PFSK-1 (cell line): ENCODE measurements at regions not wholly inside any gene's neighbourhood (a gene's known extent, or its start where the extent isn't known, plus 50 kb on each side); places are given as distances from the start of the nearest gene placed in this dataset.

Source experiments
- FOXP2 ChIP-seq: optimal IDR thresholded peaks from 2 replicates; pipeline ENCODE3; 2011; ENCODE audit warnings: borderline replicate concordance, control low read depth, inconsistent platforms; ENCODE audit not compliant: insufficient read depth; ENCODE audit errors: extremely low read length, extremely low read depth
- POLR2AphosphoS5 ChIP-seq: IDR thresholded peaks from 2 replicates; pipeline ENCODE4 v1.6.1; 2012; ENCODE audit warnings: low read depth, mild to moderate bottlenecking, control low read depth, low read length, moderate library complexity
- SIN3A ChIP-seq: IDR thresholded peaks from 2 replicates; pipeline ENCODE4 v1.6.1; 2012; ENCODE audit warnings: mild to moderate bottlenecking, low read length, moderate library complexity, borderline replicate concordance; ENCODE audit not compliant: insufficient read depth
- TAF1 ChIP-seq: IDR thresholded peaks from 2 replicates; pipeline ENCODE4 v1.6.1; 2012; ENCODE audit warnings: low read length, control low read depth, borderline replicate concordance; ENCODE audit not compliant: insufficient read depth
- TF ChIP-seq, protein P1 (sequence below), 2 experiments: IDR thresholded peaks; 2 replicates each; pipeline versions ENCODE4 v1.6.1 to v1.8.0; 2011 to 2012; ENCODE audit warnings: low read depth in 2 of 2, low read length in 2 of 2, control low read depth in 1 of 2, inconsistent platforms in 1 of 2, mild to moderate bottlenecking in 1 of 2, moderate library complexity in 1 of 2; ENCODE audit not compliant: insufficient read depth in 1 of 2

DNA sequence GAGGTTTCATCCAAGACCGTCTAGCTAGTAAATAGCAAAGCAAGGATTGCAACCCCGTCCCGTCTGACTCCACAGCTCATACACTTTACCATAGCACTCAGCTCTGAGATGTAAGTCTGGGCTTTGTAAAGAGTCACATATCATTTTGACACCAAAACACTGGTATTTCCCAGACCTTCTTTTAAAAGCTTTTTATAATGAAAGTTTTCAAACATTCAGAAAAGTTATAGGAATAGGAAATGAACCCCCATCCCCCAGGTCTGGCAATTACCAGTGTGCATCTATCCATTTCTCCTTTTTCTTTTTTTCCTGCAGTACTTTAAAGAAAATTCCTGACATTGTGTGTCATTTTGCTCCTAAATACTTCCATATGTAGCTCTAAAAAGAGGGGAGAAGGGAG lies 183.6 kb upstream of the CCND2 start:
- no peak for TF ChIP-seq SIN3A
- TF ChIP-seq POLR2AphosphoS5: no peak
- TF ChIP-seq TAF1: no peak

DNA sequence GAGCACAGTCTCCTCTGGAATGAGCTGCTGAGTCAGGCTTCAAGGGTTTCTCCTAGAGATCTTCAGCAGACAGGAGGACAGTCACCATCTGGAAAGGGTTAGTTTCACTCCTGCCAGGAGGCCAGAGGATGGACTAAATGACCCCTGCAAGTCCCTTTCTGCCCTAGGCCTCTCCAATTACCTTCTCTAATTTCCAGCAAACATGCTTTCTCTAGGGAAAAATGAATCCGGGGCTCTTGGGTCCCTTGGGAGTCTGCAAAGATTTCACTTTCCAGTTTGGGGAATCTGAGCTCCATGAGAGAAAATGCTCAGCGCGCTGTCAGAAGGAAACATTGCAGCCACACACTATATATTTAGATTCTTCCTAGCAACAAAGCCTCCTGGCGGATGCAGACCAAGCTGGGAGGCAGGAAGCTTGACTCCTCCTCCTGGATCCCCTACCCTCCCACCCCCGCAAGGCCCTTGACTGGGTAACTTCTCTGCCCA lies 184.4 kb upstream of the CCND2 start:
- TF ChIP-seq, protein P1, sequence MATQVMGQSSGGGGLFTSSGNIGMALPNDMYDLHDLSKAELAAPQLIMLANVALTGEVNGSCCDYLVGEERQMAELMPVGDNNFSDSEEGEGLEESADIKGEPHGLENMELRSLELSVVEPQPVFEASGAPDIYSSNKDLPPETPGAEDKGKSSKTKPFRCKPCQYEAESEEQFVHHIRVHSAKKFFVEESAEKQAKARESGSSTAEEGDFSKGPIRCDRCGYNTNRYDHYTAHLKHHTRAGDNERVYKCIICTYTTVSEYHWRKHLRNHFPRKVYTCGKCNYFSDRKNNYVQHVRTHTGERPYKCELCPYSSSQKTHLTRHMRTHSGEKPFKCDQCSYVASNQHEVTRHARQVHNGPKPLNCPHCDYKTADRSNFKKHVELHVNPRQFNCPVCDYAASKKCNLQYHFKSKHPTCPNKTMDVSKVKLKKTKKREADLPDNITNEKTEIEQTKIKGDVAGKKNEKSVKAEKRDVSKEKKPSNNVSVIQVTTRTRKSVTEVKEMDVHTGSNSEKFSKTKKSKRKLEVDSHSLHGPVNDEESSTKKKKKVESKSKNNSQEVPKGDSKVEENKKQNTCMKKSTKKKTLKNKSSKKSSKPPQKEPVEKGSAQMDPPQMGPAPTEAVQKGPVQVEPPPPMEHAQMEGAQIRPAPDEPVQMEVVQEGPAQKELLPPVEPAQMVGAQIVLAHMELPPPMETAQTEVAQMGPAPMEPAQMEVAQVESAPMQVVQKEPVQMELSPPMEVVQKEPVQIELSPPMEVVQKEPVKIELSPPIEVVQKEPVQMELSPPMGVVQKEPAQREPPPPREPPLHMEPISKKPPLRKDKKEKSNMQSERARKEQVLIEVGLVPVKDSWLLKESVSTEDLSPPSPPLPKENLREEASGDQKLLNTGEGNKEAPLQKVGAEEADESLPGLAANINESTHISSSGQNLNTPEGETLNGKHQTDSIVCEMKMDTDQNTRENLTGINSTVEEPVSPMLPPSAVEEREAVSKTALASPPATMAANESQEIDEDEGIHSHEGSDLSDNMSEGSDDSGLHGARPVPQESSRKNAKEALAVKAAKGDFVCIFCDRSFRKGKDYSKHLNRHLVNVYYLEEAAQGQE (IDR thresholded peaks at IDR 0.05; ENCODE audit: insufficient read depth in 1 of 2, low read depth in 2 of 2, low read length in 2 of 2): no peak
- TF ChIP-seq SIN3A (no peak), POLR2AphosphoS5 (no peak), FOXP2 (no peak), TAF1 (no peak)

DNA sequence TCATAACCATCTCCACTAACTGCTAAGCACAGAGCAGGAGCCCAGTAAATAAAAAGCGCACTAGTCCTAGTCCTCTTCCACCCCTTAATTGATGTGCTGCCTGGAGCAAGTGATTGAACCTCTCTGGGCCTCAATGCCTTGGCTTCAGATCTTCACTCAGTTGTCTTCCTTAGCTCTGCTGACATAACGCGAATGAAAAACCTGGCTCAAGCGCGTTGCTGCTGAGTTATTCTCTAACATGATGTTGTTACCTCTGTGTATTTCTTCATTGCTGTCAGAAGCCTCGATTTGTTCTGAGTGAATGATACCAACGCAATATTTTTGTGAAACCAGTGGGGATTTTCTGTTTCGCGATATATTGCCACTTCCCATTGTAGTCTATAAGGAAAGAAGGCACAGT lies 185.1 kb upstream of the CCND2 start:
- no peak for TF ChIP-seq TAF1
- TF ChIP-seq SIN3A: no peak
- no peak for TF ChIP-seq POLR2AphosphoS5
- TF ChIP-seq, protein P1 (IDR thresholded peaks at IDR 0.05; ENCODE audit: insufficient read depth in 1 of 2, low read depth in 2 of 2, low read length in 2 of 2): no peak
- no peak for TF ChIP-seq FOXP2

DNA sequence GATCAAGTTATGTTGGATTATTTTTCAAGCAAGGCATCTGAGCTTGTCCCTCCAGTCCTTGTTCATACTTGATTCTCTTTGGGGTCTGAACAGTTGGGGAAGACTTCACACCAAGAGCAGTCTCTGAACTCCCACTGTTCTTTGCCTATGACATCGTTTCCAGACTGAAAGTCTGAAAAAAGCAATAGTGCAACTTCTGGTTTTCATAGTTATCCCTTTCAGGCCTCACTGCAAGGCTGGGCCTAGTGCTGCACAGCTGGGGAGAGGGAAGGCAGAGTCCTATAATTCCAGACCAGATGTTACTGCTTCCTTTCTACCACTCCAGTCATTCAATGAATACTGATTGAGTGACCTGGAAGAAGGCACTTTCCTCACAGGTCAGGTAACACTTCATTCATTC lies 187.1 kb upstream of the CCND2 start:
- TF ChIP-seq POLR2AphosphoS5 (no peak), SIN3A (no peak), FOXP2 (no peak), TAF1 (no peak)
- TF ChIP-seq, protein P1 (IDR thresholded peaks at IDR 0.05; ENCODE audit: insufficient read depth in 1 of 2, low read depth in 2 of 2, low read length in 2 of 2): no peak

DNA sequence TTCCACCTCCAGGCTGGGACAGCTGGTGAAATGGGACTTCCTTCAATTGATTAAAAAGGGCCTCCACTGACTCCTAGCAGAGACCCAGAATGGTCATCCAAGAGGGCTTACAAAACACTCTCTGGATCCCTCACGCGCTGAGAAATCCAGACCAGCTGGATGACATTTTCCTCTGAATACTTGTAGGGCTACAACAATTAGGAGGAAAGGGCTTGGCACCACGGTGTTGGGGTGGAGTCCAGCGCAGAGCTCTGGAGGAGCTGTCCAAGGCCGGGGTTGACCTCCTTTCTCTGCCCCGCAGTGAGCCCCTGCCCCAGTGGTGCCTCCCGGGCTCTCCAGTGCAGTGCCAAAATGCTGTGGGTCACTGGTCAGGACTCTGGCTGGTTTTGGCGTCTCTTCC lies 189.0 kb upstream of the CCND2 start:
- TF ChIP-seq, protein P1 (IDR thresholded peaks at IDR 0.05; ENCODE audit: insufficient read depth in 1 of 2, low read depth in 2 of 2, low read length in 2 of 2): peak in 1 of 2 experiments; percentile 59; a peak in 1 of 4 replicates
- no peak for TF ChIP-seq SIN3A
